Hepatocyte (in vitro differentiated cells): ENCODE measurements at regions not wholly inside any gene's neighbourhood (a gene's known extent, or its start where the extent isn't known, plus 50 kb on each side); places are given as distances from the start of the nearest gene placed in this dataset.
A peak's percentile ranks its signal among the peaks of the same experiment; 100 is the strongest.

ENCODE experiments used
- DNase-seq: peaks from one replicate; pipeline ENCODE4 v3.0.0-alpha.2; 2016; ENCODE audit warnings: low spot score
- H2AFZ ChIP-seq: fragments of 200-600 bp; sonication (generic); 2 replicates; pipeline ENCODE4 v1.6.0; 2016; ENCODE audit warnings: antibody characterized with exemption, mild to moderate bottlenecking
- H3K27ac ChIP-seq: fragments of 200-600 bp; sonication (generic); 2 replicates; pipeline ENCODE4 v1.5.1; 2016; ENCODE audit warnings: mild to moderate bottlenecking
- H3K27me3 ChIP-seq: fragments of 200-600 bp; sonication (generic); 2 replicates; pipeline ENCODE4 v1.6.1; 2016
- H3K36me3 ChIP-seq: fragments of 200-600 bp; sonication (generic); replicated peaks from 2 replicates; pipeline ENCODE4 v1.5.1; 2016; ENCODE audit warnings: low read depth; ENCODE audit not compliant: insufficient read depth
- H3K4me1 ChIP-seq: fragments of 200-600 bp; sonication (generic); 2 replicates; pipeline ENCODE4 v1.5.1; 2016; ENCODE audit warnings: mild to moderate bottlenecking, moderate library complexity; ENCODE audit not compliant: insufficient read depth
- H3K4me2 ChIP-seq: fragments of 200-600 bp; sonication (generic); 2 replicates; pipeline ENCODE4 v1.6.0; 2016
- H3K4me3 ChIP-seq: fragments of 200-600 bp; sonication (generic); 2 replicates; pipeline ENCODE4 v1.5.1; 2016; ENCODE audit warnings: mild to moderate bottlenecking
- H3K79me2 ChIP-seq: fragments of 200-600 bp; sonication (generic); 2 replicates; pipeline ENCODE4 v1.6.0; 2017; ENCODE audit warnings: mild to moderate bottlenecking
- H3K9me2 ChIP-seq: fragments of 200-600 bp; sonication (generic); replicated peaks from 2 replicates; pipeline ENCODE4 v1.6.0; 2017; ENCODE audit warnings: mild to moderate bottlenecking; ENCODE audit not compliant: insufficient read depth
- H3K9me3 ChIP-seq: fragments of 200-600 bp; sonication (generic); 2 replicates; pipeline ENCODE4 v1.5.1; 2016; ENCODE audit warnings: low read depth, mild to moderate bottlenecking
- H4K20me1 ChIP-seq: fragments of 200-600 bp; sonication (generic); 2 replicates; pipeline ENCODE4 v1.6.0; 2016; ENCODE audit warnings: mild to moderate bottlenecking; ENCODE audit not compliant: insufficient read depth, poor library complexity, severe bottlenecking
- EZH2 ChIP-seq: fragments of 200-600 bp; sonication (generic); IDR thresholded peaks from 2 replicates; pipeline ENCODE4 v1.6.1; 2016; ENCODE audit warnings: antibody characterized with exemption, mild to moderate bottlenecking, borderline replicate concordance
- EZH2phosphoT487 ChIP-seq: fragments of 200-600 bp; sonication (generic); IDR thresholded peaks from one replicate; pipeline ENCODE4 v1.6.1; 2018; ENCODE audit warnings: antibody characterized with exemption, mild to moderate bottlenecking, low read depth, moderate library complexity; ENCODE audit not compliant: unreplicated experiment, severe bottlenecking
- WGBS: methylation state at CpG from one replicate; pipeline ENCODE4 v1.1.6; 2016; ENCODE audit warnings: low lambda C conversion rate; ENCODE audit errors: missing lambda C conversion rate; 5-methylcytosine and 5-hydroxymethylcytosine counted together
- TF ChIP-seq, protein P1 (sequence below): fragments of 200-600 bp; sonication (generic); IDR thresholded peaks from 2 replicates; pipeline ENCODE4 v1.5.1; 2016; ENCODE audit warnings: antibody characterized with exemption, mild to moderate bottlenecking; ENCODE audit not compliant: poor library complexity

DNA sequence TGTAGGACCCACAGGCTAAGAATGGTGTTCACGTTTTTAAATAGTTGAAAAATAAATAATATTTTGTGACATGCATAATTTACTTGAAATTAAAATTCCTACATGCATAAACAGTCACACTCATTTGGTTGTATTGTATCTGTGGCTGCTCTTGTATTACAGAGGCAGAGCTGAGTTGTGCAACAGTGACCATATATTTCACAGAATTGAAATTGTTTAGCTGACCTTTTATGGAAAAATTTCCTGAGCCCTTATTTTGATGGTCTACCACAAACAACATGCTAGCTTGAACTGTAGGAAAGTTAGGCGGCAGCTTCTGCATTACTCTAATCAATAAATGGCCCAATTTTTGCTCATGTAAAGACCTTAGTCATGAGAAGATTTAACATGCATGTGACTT is 633.4 kb upstream of the AADAT start:
- H3K4me3 ChIP-seq, result no peak overlapping the region
- no peaks in the 10 kb centered on the region for H3K9me3 ChIP-seq
- TF ChIP-seq, protein P1, sequence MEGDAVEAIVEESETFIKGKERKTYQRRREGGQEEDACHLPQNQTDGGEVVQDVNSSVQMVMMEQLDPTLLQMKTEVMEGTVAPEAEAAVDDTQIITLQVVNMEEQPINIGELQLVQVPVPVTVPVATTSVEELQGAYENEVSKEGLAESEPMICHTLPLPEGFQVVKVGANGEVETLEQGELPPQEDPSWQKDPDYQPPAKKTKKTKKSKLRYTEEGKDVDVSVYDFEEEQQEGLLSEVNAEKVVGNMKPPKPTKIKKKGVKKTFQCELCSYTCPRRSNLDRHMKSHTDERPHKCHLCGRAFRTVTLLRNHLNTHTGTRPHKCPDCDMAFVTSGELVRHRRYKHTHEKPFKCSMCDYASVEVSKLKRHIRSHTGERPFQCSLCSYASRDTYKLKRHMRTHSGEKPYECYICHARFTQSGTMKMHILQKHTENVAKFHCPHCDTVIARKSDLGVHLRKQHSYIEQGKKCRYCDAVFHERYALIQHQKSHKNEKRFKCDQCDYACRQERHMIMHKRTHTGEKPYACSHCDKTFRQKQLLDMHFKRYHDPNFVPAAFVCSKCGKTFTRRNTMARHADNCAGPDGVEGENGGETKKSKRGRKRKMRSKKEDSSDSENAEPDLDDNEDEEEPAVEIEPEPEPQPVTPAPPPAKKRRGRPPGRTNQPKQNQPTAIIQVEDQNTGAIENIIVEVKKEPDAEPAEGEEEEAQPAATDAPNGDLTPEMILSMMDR, result no peak
- no peak overlapping the region for H2AFZ ChIP-seq
- H3K27ac ChIP-seq, result no peak overlapping the region
- H3K27me3 ChIP-seq, result no peaks in the 10 kb centered on the region
- no peaks in the 10 kb centered on the region for H4K20me1 ChIP-seq
- no peak for DNase-seq
- no peaks in the 10 kb centered on the region for H3K4me1 ChIP-seq
- H3K9me2 ChIP-seq, result no peaks in the 10 kb centered on the region
- 95% methylated on average over 2 of the region's 2 CpGs for WGBS
- no peaks in the 10 kb centered on the region for H3K79me2 ChIP-seq
- no peak overlapping the region for H3K4me2 ChIP-seq
- no peaks in the 10 kb centered on the region for H3K36me3 ChIP-seq

DNA sequence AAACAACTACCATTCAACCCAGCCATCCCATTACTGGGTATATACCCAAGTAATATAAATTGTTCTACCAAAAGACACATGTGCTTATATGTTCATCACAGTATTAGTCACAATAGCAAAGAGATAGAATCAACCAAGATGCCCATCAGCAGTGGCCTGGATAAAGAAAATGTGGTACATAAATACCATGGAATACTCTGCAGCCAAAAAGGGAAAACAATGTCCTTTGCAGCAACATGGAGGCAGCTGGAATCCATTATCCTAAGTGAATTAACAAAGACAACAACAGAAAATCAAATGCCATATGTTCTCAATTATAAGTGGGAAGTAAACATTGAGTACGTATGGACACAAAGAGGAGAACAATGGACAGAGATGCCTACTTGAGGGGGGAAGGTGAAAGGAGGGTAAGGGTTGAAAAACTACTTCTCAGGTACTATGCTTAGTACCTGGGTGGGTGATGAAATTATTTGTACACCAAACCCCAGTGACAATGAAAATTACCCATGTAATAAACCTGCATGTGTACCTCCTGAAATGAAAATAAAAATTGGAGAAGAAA is 632.1 kb upstream of the AADAT start:
- Histone ChIP-seq H2AFZ (no peak overlapping the region), H3K4me2 (no peak overlapping the region), H3K4me3 (no peak overlapping the region), H4K20me1 (no peaks in the 10 kb centered on the region), H3K27me3 (no peaks in the 10 kb centered on the region), H3K79me2 (no peaks in the 10 kb centered on the region), H3K9me2 (no peaks in the 10 kb centered on the region), H3K27ac (no peak overlapping the region), H3K4me1 (no peaks in the 10 kb centered on the region), H3K9me3 (no peaks in the 10 kb centered on the region), H3K36me3 (no peaks in the 10 kb centered on the region)
- WGBS, result 74% methylated on average over 1 of the region's 1 CpG
- TF ChIP-seq EZH2, result no peak
- TF ChIP-seq, protein P1, result no peak
- TF ChIP-seq EZH2phosphoT487, result no peak
- no peak for DNase-seq

- no peaks in the 10 kb centered on the region for H3K27me3 ChIP-seq
- H3K4me2 ChIP-seq, result no peak overlapping the region
- no peaks in the 10 kb centered on the region for H3K9me3 ChIP-seq
- no peak overlapping the region for H2AFZ ChIP-seq
- no peaks in the 10 kb centered on the region for H4K20me1 ChIP-seq
- H3K4me3 ChIP-seq, result no peak overlapping the region
- no peaks in the 10 kb centered on the region for H3K9me2 ChIP-seq
- 84% methylated on average over 1 of the region's 1 CpG for WGBS
- TF ChIP-seq, protein P1, result peak; percentile 8
- no peak for TF ChIP-seq EZH2phosphoT487
- H3K36me3 ChIP-seq, result no peaks in the 10 kb centered on the region
- no peaks in the 10 kb centered on the region for H3K4me1 ChIP-seq
- H3K27ac ChIP-seq, result no peak overlapping the region
- no peaks in the 10 kb centered on the region for H3K79me2 ChIP-seq
- DNase-seq, result no peak
These were observed 627.1 kb upstream of the AADAT start for GRCh38 chr4:170716868-170717267.

DNA sequence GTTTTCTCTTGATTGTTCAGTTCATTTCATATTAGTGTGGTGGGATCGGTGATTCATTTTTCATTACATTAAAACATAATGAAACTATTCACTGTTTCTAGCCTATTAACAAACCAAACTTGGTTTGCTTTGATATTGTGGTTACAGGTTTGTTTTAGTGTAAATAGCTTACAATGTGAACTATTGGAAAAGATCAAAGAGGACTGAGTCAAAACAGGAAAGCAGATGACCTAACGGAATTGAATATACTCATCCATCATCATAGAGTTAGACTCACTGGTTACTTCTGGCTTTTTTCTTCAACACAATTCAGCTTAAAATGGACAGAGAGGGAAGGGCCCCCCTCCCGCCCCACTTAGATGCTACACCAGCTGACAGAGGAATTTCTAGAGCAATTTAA is 616.2 kb upstream of the AADAT start:
- H3K4me1 ChIP-seq, result no peaks in the 10 kb centered on the region
- DNase-seq, result no peak
- no peak overlapping the region for H3K4me3 ChIP-seq
- no peaks in the 10 kb centered on the region for H3K9me2 ChIP-seq
- H3K36me3 ChIP-seq, result no peaks in the 10 kb centered on the region
- H3K9me3 ChIP-seq, result no peaks in the 10 kb centered on the region
- WGBS, result 80% methylated on average over 3 of the region's 3 CpGs
- no peak overlapping the region for H2AFZ ChIP-seq
- no peaks in the 10 kb centered on the region for H3K79me2 ChIP-seq
- H3K27me3 ChIP-seq, result no peaks in the 10 kb centered on the region
- H4K20me1 ChIP-seq, result no peaks in the 10 kb centered on the region
- TF ChIP-seq EZH2phosphoT487, result no peak
- no peak for TF ChIP-seq EZH2
- TF ChIP-seq, protein P1, result no peak
- H3K27ac ChIP-seq, result no peak overlapping the region
- no peak overlapping the region for H3K4me2 ChIP-seq
